Heart right ventricle (tissue), 16 donors: ENCODE measurements at regions not wholly inside any gene's neighbourhood (a gene's known extent, or its start where the extent isn't known, plus 50 kb on each side); places are given as distances from the start of the nearest gene placed in this dataset.

Experiments
- ATAC-seq, 8 donors: fragments of 200-7000 bp; cut with Tn5 transposase; one replicate each; pipeline ENCODE4 v1.9.1; 2020; ENCODE audit warnings: mild to moderate bottlenecking in 8 of 8, moderate library complexity in 8 of 8, moderate number of reproducible peaks in 1 of 8
- DNase-seq, 2 donors: peaks; one replicate each; pipeline ENCODE4 v3.0.0-alpha.2; 2020
- H3K27ac ChIP-seq, 10 donors: fragments of 200-600 bp; sonication (generic) in 2 of 10; one replicate each; pipeline versions ENCODE4 v1.5.0 to v1.8.0; 2020 to 2022; ENCODE audit warnings: mild to moderate bottlenecking in 3 of 10
- H3K27me3 ChIP-seq, 7 donors: fragments of 200-600 bp; one replicate each; pipeline ENCODE4 v1.8.0; 2021 to 2022; ENCODE audit warnings: mild to moderate bottlenecking in 2 of 7
- H3K36me3 ChIP-seq, 9 donors: fragments of 200-600 bp; sonication (generic) in 1 of 9; one replicate each; pipeline versions ENCODE4 v1.5.0 to v1.8.0; 2020 to 2022; ENCODE audit warnings: mild to moderate bottlenecking in 2 of 9
- H3K4me1 ChIP-seq, 9 donors: fragments of 200-600 bp; sonication (generic) in 1 of 9; one replicate each; pipeline versions ENCODE4 v1.5.0 to v1.8.0; 2020 to 2022; ENCODE audit warnings: mild to moderate bottlenecking in 4 of 9
- H3K4me3 ChIP-seq, 10 donors: fragments of 200-600 bp; sonication (generic) in 2 of 10; one replicate each; pipeline versions ENCODE4 v1.5.0 to v1.8.0; 2020 to 2022; ENCODE audit warnings: mild to moderate bottlenecking in 7 of 10, moderate library complexity in 2 of 10
- H3K9me3 ChIP-seq, 11 donors: fragments of 200-600 bp in 10 of 11; sonication (generic) in 2 of 11; one replicate each; pipeline versions ENCODE4 v1.5.0 to v1.8.0; 2013 to 2022; ENCODE audit warnings: mild to moderate bottlenecking in 2 of 11, control low read depth in 1 of 11, moderate library complexity in 1 of 11
- WGBS, 2 donors: extraction: QIAGEN DNeasy Blood & Tissue Kit; methylation state at CpG; one replicate each; pipeline ENCODE4 v1.1.7; 2013; ENCODE audit warnings: inconsistent platforms in 1 of 2; 5-methylcytosine and 5-hydroxymethylcytosine counted together
- intact Hi-C, 10 donors: fragments of 100-400 bp; cut with DNase I; formaldehyde crosslinking; loops; one replicate each; pipeline versions ENCODE4 v1.11.1 to v1.14.2; 2022
- TF ChIP-seq, protein P1 (sequence below), 9 donors: fragments of 200-600 bp; sonication (generic) in 2 of 9; IDR thresholded peaks; one replicate each; pipeline versions ENCODE4 v1.5.0 to v1.8.0; 2021 to 2022; ENCODE audit warnings: antibody characterized with exemption in 9 of 9, mild to moderate bottlenecking in 5 of 9, moderate library complexity in 1 of 9
- donor health status: Arrhythmogenic right ventricular cardiomyopathy.
- donor health status: ischemic (EF 13 %, LVEDD 7.1; RV severe dilation, severe dysfunction).
- donor health status: healthy with polysubstance abuse.
- donor health status: DM: no; HTN: yes; CAD: no.
- donor health status: DM: no; HTN: no; CAD: no.
- donor health status: ischemic (EF 25% LVEDD 6.9; RV normal size, moderate dysfunction).
- donor health status: ischemic (EF 25% LVEDD 5.7; RV mildly dilated, moderate dysfunction).
- donor health status: healthy.
- donor health status: DM: yes; HTN: yes; CAD: no.
- donor health status: Ischemic cardiomyopathy.
- donor health status: ischemic (EF 35%, LVEDD 5.7; RV mildly dilated, moderate dysfunction).
- donor health status: nonischemic (EF 11% LVEDD 7.7; RV severe dilation, severe dysfunction).
- donor health status: DM: yes; HTN: yes; CAD: no.
- donor health status: PGD.
- donor health status: ischemic (EF 29% LVEDD 5.4; RV normal size, mild dysfunction).
- donor health status: nonischemic (EF 23%, LVEDD 6.1; RV moderate dilation, normal function).

DNA sequence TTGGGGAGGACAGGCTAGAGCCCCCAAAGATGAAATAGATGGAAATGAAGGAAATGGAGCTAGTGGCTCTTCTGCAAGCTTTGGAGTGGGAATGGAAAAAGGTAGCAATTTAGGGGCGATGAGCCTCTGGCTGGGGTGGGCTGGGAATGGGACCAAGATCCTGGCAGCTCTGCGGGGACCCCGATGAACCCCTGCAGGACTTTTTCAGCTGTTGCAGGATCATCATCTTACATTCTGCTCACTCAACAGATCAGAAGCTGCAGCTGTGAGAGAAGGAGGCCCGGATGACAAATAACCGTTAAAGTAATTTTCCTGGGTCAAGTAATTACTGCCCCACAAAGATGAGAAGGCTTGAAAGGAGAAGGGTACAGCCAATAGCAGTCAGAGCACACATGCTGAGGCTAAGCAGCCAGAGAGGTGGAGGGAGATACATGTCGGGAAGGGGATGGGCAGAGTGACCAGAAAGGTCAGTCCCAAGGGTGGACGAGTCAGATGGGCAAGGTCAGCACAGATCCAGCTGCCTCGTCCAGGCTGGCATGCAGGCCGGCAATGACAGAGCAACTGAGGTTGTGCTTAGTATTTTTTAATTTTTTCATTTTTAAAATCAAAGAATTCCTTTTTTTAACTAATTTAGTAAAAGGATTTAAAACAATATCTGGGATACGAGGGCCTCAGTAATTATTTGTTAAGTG lies 245.0 kb upstream of the RAB6C start:
- H3K36me3 ChIP-seq, result no peaks in the 10 kb centered on the region
- no peak for DNase-seq
- H3K4me1 ChIP-seq, result no peaks in the 10 kb centered on the region
- no peak overlapping the region for H3K27ac ChIP-seq
- no peak for ATAC-seq
- TF ChIP-seq, protein P1, sequence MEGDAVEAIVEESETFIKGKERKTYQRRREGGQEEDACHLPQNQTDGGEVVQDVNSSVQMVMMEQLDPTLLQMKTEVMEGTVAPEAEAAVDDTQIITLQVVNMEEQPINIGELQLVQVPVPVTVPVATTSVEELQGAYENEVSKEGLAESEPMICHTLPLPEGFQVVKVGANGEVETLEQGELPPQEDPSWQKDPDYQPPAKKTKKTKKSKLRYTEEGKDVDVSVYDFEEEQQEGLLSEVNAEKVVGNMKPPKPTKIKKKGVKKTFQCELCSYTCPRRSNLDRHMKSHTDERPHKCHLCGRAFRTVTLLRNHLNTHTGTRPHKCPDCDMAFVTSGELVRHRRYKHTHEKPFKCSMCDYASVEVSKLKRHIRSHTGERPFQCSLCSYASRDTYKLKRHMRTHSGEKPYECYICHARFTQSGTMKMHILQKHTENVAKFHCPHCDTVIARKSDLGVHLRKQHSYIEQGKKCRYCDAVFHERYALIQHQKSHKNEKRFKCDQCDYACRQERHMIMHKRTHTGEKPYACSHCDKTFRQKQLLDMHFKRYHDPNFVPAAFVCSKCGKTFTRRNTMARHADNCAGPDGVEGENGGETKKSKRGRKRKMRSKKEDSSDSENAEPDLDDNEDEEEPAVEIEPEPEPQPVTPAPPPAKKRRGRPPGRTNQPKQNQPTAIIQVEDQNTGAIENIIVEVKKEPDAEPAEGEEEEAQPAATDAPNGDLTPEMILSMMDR (IDR thresholded peaks at IDR 0.05), result no peak
- H3K27me3 ChIP-seq, result peaks cover 0 to 8% (median 3%) of the 10 kb centered on the region in 7 donors
- H3K4me3 ChIP-seq, result no peak overlapping the region
- intact Hi-C loops, result no loop called here
- WGBS, 2 donors, result 89 to 91% methylated on average over 10 of the region's 10 CpGs
- no peaks in the 10 kb centered on the region for H3K9me3 ChIP-seq

DNA sequence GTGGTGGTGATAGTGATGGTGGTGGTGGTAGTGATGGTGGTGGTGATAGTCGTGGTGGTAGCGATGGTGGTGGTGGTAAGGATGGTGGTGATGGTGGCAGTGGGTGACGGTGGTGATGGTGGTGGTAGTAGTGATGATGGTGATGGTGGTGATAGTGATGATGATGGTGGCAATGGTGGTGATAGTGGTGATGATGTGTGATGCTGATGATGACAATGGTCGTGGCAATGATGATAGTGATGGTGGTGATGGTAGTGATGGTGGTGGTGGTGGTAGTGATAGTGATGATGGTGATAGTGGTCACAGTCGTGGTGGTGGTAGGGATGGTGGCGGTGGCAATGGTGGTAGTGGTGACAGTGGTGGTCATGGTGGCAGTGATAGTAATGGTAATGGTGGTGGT lies 243.9 kb upstream of the RAB6C start:
- intact Hi-C loops, result no loop called here
- Histone ChIP-seq H3K27ac (no peak overlapping the region), H3K36me3 (no peaks in the 10 kb centered on the region), H3K27me3 (peaks cover 0 to 6% (median 0%) of the 10 kb centered on the region in 7 donors), H3K4me3 (no peak overlapping the region), H3K9me3 (no peaks in the 10 kb centered on the region), H3K4me1 (no peaks in the 10 kb centered on the region)
- ATAC-seq (no peak), DNase-seq (no peak)
- TF ChIP-seq, protein P1 (IDR thresholded peaks at IDR 0.05), result no peak
- WGBS, 2 donors, result 92% methylated on average over 5 of the region's 6 CpGs

DNA sequence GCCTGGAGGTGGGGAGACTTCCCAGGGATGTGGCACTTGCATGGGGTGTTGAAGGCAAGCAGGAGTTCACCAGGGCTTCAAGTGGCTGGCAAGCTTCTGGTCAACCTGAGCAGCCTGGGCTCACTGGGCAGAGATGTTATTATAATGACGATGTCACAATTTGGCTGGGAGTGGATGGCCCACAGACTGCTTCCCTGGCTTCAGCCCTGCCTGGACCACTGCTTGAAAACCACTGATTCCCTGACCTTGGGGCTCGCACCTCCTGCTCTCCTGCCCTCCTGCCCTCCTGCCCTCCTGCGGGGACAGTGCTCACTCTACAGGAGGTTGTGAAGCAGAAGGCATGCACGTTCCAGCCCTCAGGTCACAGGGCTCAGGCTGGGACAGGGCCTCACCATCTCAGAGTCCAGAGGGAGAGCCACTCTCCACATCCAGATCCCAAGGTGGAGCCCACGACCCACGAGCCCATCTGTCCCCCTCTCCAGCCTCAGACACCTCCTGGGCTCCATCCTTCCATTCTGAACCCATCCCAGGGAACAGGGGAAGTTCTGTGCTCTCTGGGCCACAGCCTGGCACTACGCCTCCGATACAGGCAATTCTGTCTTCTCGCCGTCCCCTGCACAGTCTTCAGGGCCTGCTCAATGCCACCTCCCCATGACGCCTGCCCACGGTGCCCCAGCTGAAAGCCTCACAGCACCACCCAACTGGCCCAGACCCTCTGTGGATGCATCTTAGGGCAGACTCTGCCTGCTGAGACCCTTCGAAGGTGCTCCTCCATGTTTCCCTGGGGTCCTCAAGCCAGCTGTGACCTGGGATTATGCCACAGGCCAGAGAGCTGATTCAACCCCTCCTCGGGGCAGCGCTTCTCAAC lies 241.6 kb upstream of the RAB6C start:
- Histone ChIP-seq H3K4me3 (no peak overlapping the region), H3K9me3 (no peaks in the 10 kb centered on the region), H3K27ac (no peak overlapping the region), H3K4me1 (no peaks in the 10 kb centered on the region), H3K27me3 (peaks cover 0 to 8% (median 0%) of the 10 kb centered on the region in 7 donors), H3K36me3 (no peaks in the 10 kb centered on the region)
- no peak for ATAC-seq
- WGBS, 2 donors, result 82 to 85% methylated on average over 15 of the region's 15 CpGs
- DNase-seq, result no peak
- TF ChIP-seq, protein P1 (IDR thresholded peaks at IDR 0.05), result no peak
- intact Hi-C loops, result no loop called here

DNA sequence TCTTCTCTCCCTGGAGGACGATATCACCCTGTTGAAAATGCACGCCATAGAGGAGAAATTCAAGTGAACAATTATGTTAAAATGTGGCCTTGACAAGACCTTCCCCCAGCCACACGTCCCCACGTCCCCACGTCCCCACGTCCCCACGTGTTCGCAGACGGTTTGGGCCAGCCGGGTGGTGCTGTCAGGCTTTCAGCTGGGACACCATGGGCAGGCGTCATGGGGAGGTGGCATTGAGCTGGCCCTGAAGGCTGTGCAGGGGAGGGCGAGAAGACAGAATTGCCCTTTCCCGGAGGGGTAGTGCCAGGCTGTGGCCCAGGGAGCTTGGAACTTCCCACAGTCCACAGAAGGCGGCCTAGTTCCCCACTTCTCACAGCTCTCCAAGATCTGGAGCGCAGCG lies 240.7 kb upstream of the RAB6C start:
- Histone ChIP-seq H3K9me3 (no peaks in the 10 kb centered on the region), H3K4me3 (no peak overlapping the region), H3K27ac (no peak overlapping the region), H3K36me3 (no peaks in the 10 kb centered on the region), H3K27me3 (peaks cover 0 to 8% (median 0%) of the 10 kb centered on the region in 7 donors), H3K4me1 (no peaks in the 10 kb centered on the region)
- ATAC-seq, result no peak
- no peak for DNase-seq
- WGBS, 2 donors, result 89 to 90% methylated on average over 16 of the region's 16 CpGs
- TF ChIP-seq, protein P1 (IDR thresholded peaks at IDR 0.05), result no peak
- intact Hi-C loops, result no loop called here
